IPS-20b (cell line): ENCODE measurements at regions not wholly inside any gene's neighbourhood (a gene's known extent, or its start where the extent isn't known, plus 50 kb on each side); places are given as distances from the start of the nearest gene placed in this dataset.

Experiments used
- H3K27ac ChIP-seq: one replicate; pipeline ENCODE4 v1.5.1; 2013; ENCODE audit warnings: low read length
- H3K27me3 ChIP-seq: 2 replicates; pipeline ENCODE4 v1.6.1; 2013; ENCODE audit warnings: mild to moderate bottlenecking, low read length, inconsistent platforms; ENCODE audit not compliant: insufficient read depth
- H3K36me3 ChIP-seq: 2 replicates; pipeline ENCODE4 v1.6.1; 2013; ENCODE audit warnings: low read depth, mild to moderate bottlenecking, inconsistent platforms, low read length, moderate library complexity; ENCODE audit not compliant: insufficient read depth
- H3K4me1 ChIP-seq: 2 replicates; pipeline ENCODE4 v1.6.1; 2013; ENCODE audit warnings: mild to moderate bottlenecking, control low read depth, inconsistent platforms, low read length, moderate library complexity; ENCODE audit not compliant: insufficient read depth
- H3K4me3 ChIP-seq: 2 replicates; pipeline ENCODE4 v1.5.1; 2013; ENCODE audit warnings: mild to moderate bottlenecking, low read length, inconsistent platforms
- H3K9ac ChIP-seq: 2 replicates; pipeline ENCODE4 v1.6.1; 2013; ENCODE audit warnings: low read depth, mild to moderate bottlenecking, inconsistent platforms, low read length, moderate library complexity
- H3K9me3 ChIP-seq: 2 replicates; pipeline ENCODE4 v1.6.1; 2013; ENCODE audit warnings: mild to moderate bottlenecking, low read depth, low read length, inconsistent platforms; ENCODE audit not compliant: insufficient read depth

DNA sequence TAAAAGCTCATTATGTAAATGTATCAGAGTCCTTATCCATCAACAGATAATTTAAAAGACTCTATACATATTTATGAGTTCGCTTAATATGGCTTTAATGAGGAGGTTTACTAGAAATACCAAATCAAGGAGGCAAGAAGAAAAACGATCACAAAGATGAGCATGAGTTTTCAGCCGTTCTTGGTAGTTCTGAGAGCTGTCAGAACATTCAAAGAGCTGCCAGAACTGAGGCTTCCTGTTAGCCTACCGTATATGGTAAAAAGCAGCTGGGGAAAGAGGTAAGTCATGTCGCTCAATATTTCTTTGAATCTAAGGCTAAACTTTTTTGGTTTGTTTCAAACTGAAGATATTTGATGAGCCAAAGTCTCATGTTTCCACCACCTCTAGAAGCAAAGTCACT lies 115.3 kb upstream of the PLXNC1 start:
- Histone ChIP-seq H3K4me1 (no peaks in the 10 kb centered on the region), H3K27ac (no peak overlapping the region), H3K27me3 (no peaks in the 10 kb centered on the region), H3K9me3 (no peaks in the 10 kb centered on the region; the same call in 1 of the 2 replicates), H3K9ac (no peak overlapping the region), H3K4me3 (no peak overlapping the region), H3K36me3 (no peaks in the 10 kb centered on the region)

- H3K27ac ChIP-seq = no peak overlapping the region
- no peaks in the 10 kb centered on the region for H3K4me1 ChIP-seq
- H3K36me3 ChIP-seq = no peaks in the 10 kb centered on the region
- no peak overlapping the region for H3K4me3 ChIP-seq
- H3K27me3 ChIP-seq = no peaks in the 10 kb centered on the region
- no peaks in the 10 kb centered on the region; the same call in 1 of the 2 replicates for H3K9me3 ChIP-seq
- no peak overlapping the region for H3K9ac ChIP-seq
Observed at GRCh38 chr12:94033784-94034183, 114.6 kb upstream of the PLXNC1 start.

- no peaks in the 10 kb centered on the region for H3K27me3 ChIP-seq
- no peak overlapping the region for H3K9ac ChIP-seq
- no peaks in the 10 kb centered on the region for H3K36me3 ChIP-seq
- H3K4me3 ChIP-seq = no peak overlapping the region
- H3K9me3 ChIP-seq = peaks cover 7% of the 10 kb centered on the region; the same call in 1 of the 2 replicates
- H3K4me1 ChIP-seq = no peaks in the 10 kb centered on the region
- H3K27ac ChIP-seq = no peak overlapping the region
Observed at GRCh38 chr12:94037444-94037843, 110.9 kb upstream of the PLXNC1 start.

DNA sequence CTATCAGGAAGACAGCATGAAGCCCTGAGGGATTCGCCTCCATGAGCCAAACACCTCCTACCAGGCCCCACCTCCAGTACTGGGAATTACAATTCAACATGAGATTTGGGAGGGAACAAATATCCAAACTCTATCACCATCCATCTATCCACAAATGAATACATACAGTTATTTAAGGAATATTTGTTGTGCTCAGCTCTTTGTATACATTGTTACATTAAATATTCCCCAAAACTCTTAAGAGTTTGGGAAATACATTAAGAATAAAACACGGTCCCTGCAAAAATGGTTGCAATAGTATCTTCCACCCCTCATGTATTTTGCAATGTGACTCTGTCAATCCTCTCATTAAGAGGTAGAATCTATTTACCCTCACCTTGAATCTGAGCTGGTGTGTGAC lies 109.8 kb upstream of the PLXNC1 start:
- Histone ChIP-seq H3K4me1 (no peaks in the 10 kb centered on the region), H3K36me3 (no peaks in the 10 kb centered on the region), H3K27me3 (no peaks in the 10 kb centered on the region), H3K9ac (no peak overlapping the region), H3K4me3 (no peak overlapping the region), H3K27ac (no peak overlapping the region), H3K9me3 (peaks cover 7% of the 10 kb centered on the region; the same call in 1 of the 2 replicates)

GRCh38 chr12:94039199-94039840 lies 109.1 kb upstream of the PLXNC1 start:
- H3K27ac ChIP-seq = no peak overlapping the region
- no peaks in the 10 kb centered on the region for H3K36me3 ChIP-seq
- no peak overlapping the region for H3K9ac ChIP-seq
- no peak overlapping the region for H3K4me3 ChIP-seq
- H3K4me1 ChIP-seq = no peaks in the 10 kb centered on the region
- no peaks in the 10 kb centered on the region for H3K27me3 ChIP-seq
- peaks cover 7% of the 10 kb centered on the region; the same call in 1 of the 2 replicates for H3K9me3 ChIP-seq

DNA sequence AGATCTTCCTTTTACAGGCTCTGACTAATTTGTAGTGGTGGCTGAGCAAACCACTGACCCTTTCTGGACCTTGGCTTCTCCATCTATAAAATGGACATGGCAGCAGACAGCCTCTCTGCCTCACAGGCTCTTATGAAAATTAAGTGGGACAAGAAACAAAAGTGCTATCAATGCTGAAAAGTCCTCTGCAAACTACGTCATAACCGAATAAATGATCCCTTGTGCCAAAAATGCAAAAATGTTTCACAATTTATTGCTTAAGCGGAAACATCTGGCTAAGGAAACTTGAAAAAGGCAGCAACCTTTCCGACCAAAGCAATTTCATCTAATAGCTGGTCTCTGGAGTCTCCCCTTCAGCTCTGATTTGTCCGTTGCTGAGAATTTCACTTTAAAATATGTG lies 108.5 kb upstream of the PLXNC1 start:
- Histone ChIP-seq H3K27ac (no peak overlapping the region), H3K27me3 (no peaks in the 10 kb centered on the region), H3K4me1 (no peaks in the 10 kb centered on the region), H3K9ac (no peak overlapping the region), H3K9me3 (peaks cover 7% of the 10 kb centered on the region; the same call in 1 of the 2 replicates), H3K36me3 (no peaks in the 10 kb centered on the region), H3K4me3 (no peak overlapping the region)

- peaks cover 7% of the 10 kb centered on the region; the same call in 1 of the 2 replicates for H3K9me3 ChIP-seq
- no peak overlapping the region for H3K4me3 ChIP-seq
- H3K36me3 ChIP-seq = no peaks in the 10 kb centered on the region
- no peaks in the 10 kb centered on the region for H3K27me3 ChIP-seq
- no peak overlapping the region for H3K9ac ChIP-seq
- H3K27ac ChIP-seq = no peak overlapping the region
- H3K4me1 ChIP-seq = no peaks in the 10 kb centered on the region
Observed at GRCh38 chr12:94041850-94042249, 106.5 kb upstream of the PLXNC1 start.

DNA sequence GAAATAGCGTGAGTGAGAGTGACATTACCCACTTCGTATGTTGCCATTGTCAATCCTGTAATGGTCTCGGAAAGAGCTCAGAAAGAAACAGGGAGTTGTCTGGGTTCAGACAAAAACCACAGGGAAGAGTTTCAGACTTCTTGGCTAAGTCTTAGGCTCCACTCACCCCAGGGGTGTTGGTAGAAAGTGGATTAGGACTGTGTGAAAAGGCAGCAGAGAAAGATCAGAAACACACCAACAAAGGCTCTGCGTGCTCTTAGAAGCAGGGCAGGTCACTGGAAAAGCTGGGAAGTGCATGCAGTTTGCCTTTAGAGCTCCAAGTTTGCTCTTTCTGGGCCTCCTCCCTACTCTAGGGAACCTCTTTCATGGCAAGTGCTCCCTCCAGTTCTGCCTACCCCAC lies 106.1 kb upstream of the PLXNC1 start:
- H3K9me3 ChIP-seq = peaks cover 7% of the 10 kb centered on the region; the same call in 1 of the 2 replicates
- H3K27me3 ChIP-seq = no peaks in the 10 kb centered on the region
- H3K36me3 ChIP-seq = no peaks in the 10 kb centered on the region
- H3K4me3 ChIP-seq = no peak overlapping the region
- H3K4me1 ChIP-seq = no peaks in the 10 kb centered on the region
- no peak overlapping the region for H3K27ac ChIP-seq
- H3K9ac ChIP-seq = no peak overlapping the region

DNA sequence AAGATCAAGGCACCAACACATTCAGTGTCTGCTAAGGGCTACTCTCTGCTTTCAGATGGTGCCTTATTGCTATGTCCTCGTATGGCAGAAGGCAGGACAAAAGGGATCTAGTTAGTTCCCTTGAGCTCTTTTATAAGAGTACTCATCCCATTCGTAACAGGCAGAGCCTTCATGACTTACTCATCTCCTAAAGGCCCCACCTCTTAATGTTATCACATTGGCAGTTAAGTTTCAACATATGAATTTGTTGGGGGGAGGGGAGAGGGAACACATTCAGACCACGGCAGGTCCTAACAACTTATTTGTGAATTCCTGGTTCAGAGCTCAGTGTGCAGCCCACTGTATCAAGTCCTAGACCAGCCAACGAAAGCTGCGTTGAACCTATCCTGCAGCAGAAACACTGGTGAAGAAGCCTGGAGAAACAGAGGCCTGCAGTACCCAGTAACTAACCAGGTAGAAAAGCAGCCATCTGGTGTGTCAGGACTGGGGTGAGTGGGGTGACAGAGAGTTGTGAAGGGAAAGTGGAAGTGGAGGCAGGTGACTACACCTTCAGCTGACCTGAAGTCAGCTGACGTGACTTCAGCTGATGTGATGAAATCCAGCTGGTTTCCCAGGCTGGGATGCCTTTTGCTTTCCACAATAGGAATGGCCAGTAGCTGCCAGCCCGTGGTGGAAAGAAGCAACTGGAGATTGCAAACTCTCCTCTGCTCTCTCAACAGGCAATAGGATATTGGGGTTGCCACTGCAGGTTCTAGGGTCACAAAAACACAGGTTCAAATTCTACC lies 101.6 kb upstream of the PLXNC1 start:
- H3K4me1 ChIP-seq = no peaks in the 10 kb centered on the region
- no peaks in the 10 kb centered on the region for H3K36me3 ChIP-seq
- H3K27me3 ChIP-seq = no peaks in the 10 kb centered on the region
- H3K9me3 ChIP-seq = no peaks in the 10 kb centered on the region
- no peak overlapping the region for H3K9ac ChIP-seq
- H3K4me3 ChIP-seq = no peak overlapping the region
- H3K27ac ChIP-seq = no peak overlapping the region

GRCh38 chr12:94047781-94048567 lies 100.4 kb upstream of the PLXNC1 start:
- Histone ChIP-seq H3K27me3 (no peaks in the 10 kb centered on the region), H3K36me3 (no peaks in the 10 kb centered on the region), H3K9ac (no peak overlapping the region), H3K4me1 (peaks cover 7% of the 10 kb centered on the region; the same call in 1 of the 2 replicates), H3K27ac (no peak overlapping the region), H3K9me3 (no peaks in the 10 kb centered on the region), H3K4me3 (no peak overlapping the region)

DNA sequence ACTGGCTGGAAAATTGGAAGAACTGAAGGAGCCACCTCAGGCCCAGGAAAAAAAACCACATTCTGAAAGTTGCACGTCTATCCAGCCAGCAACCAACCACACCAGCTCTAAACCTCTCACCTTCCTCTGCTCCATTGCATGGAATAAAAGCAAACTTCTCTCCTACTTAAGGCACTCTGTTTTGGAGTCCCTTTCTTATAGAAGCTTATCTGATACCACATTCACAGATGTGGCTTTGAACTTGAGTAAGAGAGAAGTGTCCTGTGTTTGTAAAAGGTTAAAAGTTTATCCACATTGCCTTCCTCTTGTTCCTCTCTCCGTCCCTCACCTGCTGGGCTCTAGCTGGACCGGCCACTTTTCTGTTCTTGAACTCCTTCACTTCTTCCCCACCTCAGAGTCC lies 99.6 kb upstream of the PLXNC1 start:
- Histone ChIP-seq H3K4me3 (no peak overlapping the region), H3K36me3 (no peaks in the 10 kb centered on the region), H3K4me1 (peaks cover 9% of the 10 kb centered on the region; the same call in 1 of the 2 replicates), H3K27ac (no peak overlapping the region), H3K9me3 (no peaks in the 10 kb centered on the region; the same call in 1 of the 2 replicates), H3K9ac (no peak overlapping the region), H3K27me3 (no peaks in the 10 kb centered on the region)
